Tibial nerve (tissue), 4 donors: ENCODE measurements at regions not wholly inside any gene's neighbourhood (a gene's known extent, or its start where the extent isn't known, plus 50 kb on each side); places are given as distances from the start of the nearest gene placed in this dataset.

Experiments used
- DNase-seq, 2 donors: peaks; one replicate each; pipeline ENCODE4 v3.0.0-alpha.2; 2019; ENCODE audit warnings: low spot score in 2 of 2
- H3K27ac ChIP-seq, 4 donors: fragments of 200-600 bp; sonication (generic) in 3 of 4; one replicate each; pipeline ENCODE4 v1.5.1; 2017 to 2019; ENCODE audit warnings: mild to moderate bottlenecking in 1 of 4
- H3K27me3 ChIP-seq, 2 donors: fragments of 200-600 bp; sonication (generic) in 1 of 2; one replicate each; pipeline versions ENCODE4 v1.5.1 to v1.6.0; 2017 to 2019
- H3K36me3 ChIP-seq, 3 donors: fragments of 200-600 bp; sonication (generic); one replicate each; pipeline ENCODE4 v1.5.1; 2018 to 2019
- H3K4me1 ChIP-seq, 4 donors: fragments of 200-600 bp; sonication (generic) in 3 of 4; one replicate each; pipeline ENCODE4 v1.5.1; 2017 to 2019
- H3K4me3 ChIP-seq, 4 donors: fragments of 200-600 bp; sonication (generic) in 3 of 4; one replicate each; pipeline ENCODE4 v1.5.1; 2017 to 2019; ENCODE audit warnings: mild to moderate bottlenecking in 1 of 4, moderate library complexity in 1 of 4
- H3K9me3 ChIP-seq, 4 donors: fragments of 200-600 bp; sonication (generic) in 3 of 4; one replicate each; pipeline ENCODE4 v1.5.1; 2017 to 2019
- CTCF ChIP-seq, 5 experiments: fragments of 200-600 bp in 3 of 5; fragments of 450-650 bp in 2 of 5; sonication (generic) in 3 of 5; IDR thresholded peaks; one replicate each; pipeline ENCODE4 v1.5.1; 2016 to 2019; ENCODE audit warnings: antibody characterized with exemption in 5 of 5, mild to moderate bottlenecking in 3 of 5, moderate library complexity in 2 of 5
- EP300 ChIP-seq, 2 donors: sonication (generic); formaldehyde crosslinking; IDR thresholded peaks; one replicate each; pipeline ENCODE4 v1.6.1; 2017; ENCODE audit warnings: antibody characterized with exemption in 2 of 2, mild to moderate bottlenecking in 1 of 2
- POLR2A ChIP-seq, 2 donors: fragments of 450-650 bp; IDR thresholded peaks; one replicate each; pipeline ENCODE4 v1.6.1; 2017; ENCODE audit warnings: antibody characterized with exemption in 2 of 2, mild to moderate bottlenecking in 2 of 2, moderate library complexity in 2 of 2
- WGBS, 2 donors: methylation state at CpG; one replicate each; pipeline ENCODE4 v1.1.5; 2018; 5-methylcytosine and 5-hydroxymethylcytosine counted together

- Histone ChIP-seq H3K27ac (no peak overlapping the region), H3K4me1 (no peaks in the 10 kb centered on the region), H3K27me3 (peaks cover 0 to 50% of the 10 kb centered on the region in 2 donors), H3K9me3 (no peaks in the 10 kb centered on the region), H3K36me3 (no peaks in the 10 kb centered on the region), H3K4me3 (no peak overlapping the region)
- DNase-seq, result no peak
- TF ChIP-seq CTCF (IDR thresholded peaks at IDR 0.05), result no peak
- TF ChIP-seq EP300 (IDR thresholded peaks at IDR 0.05), result no peak
- TF ChIP-seq POLR2A (IDR thresholded peaks at IDR 0.05), result no peak
- 32 to 38% methylated on average over 12 of the region's 13 CpGs for WGBS, 2 donors
Observed at GRCh38 chr1:2856066-2856390, 54.5 kb upstream of the TTC34 start.

DNA sequence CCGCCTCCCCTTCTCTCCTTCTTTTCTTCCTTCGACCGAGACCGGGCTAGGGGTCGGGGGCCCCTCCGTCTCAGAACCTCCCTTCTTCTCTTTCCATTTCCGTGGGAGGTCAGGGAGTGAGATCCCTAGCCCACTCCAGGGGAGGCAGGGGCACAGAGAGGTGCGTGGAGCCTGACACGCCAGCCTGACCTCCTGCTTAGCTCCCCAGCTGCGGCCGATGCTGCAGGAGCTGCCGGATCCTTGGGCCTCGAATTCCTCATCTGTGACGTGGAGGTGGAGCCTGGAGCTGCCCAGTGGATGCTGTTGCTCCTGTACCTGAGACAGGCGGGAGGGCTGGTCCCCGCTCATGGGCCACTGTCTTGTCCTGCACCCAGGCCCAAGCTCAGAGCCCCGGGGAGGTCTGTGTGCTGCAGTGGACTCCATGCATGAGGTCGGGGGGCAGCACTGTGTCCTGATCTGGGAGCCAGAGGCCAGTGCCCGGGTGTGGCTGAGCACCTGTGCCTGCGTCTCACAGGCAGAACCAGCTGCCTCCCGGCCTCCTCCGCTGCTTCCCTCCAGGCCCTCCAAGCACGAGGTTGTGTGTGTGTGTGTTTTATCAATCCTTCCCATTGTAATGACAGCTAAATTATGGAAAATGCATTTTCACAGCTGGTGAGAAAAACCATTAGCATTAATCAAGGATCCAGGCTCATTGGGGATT lies 55.3 kb upstream of the TTC34 start:
- 64 to 69% methylated on average over 21 to 22 of the region's 23 CpGs for WGBS, 2 donors
- TF ChIP-seq EP300 (IDR thresholded peaks at IDR 0.05) (no peak), CTCF (IDR thresholded peaks at IDR 0.05) (no peak), POLR2A (IDR thresholded peaks at IDR 0.05) (no peak)
- Histone ChIP-seq H3K27me3 (peaks cover 0 to 56% of the 10 kb centered on the region in 2 donors), H3K4me3 (no peak overlapping the region), H3K36me3 (no peaks in the 10 kb centered on the region), H3K27ac (no peak overlapping the region), H3K4me1 (no peaks in the 10 kb centered on the region), H3K9me3 (no peaks in the 10 kb centered on the region)
- DNase-seq, result no peak

GRCh38 chr1:2857521-2857920 lies 56.0 kb upstream of the TTC34 start:
- no peak for DNase-seq
- Histone ChIP-seq H3K27ac (no peak overlapping the region), H3K27me3 (peaks cover 0 to 59% of the 10 kb centered on the region in 2 donors), H3K36me3 (no peaks in the 10 kb centered on the region), H3K4me1 (no peaks in the 10 kb centered on the region), H3K4me3 (no peak overlapping the region), H3K9me3 (no peaks in the 10 kb centered on the region)
- 79 to 88% methylated on average over 8 to 13 of the region's 15 CpGs for WGBS, 2 donors
- TF ChIP-seq EP300 (IDR thresholded peaks at IDR 0.05), result no peak
- no peak for TF ChIP-seq POLR2A (IDR thresholded peaks at IDR 0.05)
- no peak for TF ChIP-seq CTCF (IDR thresholded peaks at IDR 0.05)

GRCh38 chr1:2858676-2859075 lies 57.2 kb upstream of the TTC34 start:
- H3K4me3 ChIP-seq, result no peak overlapping the region
- no peak overlapping the region for H3K27ac ChIP-seq
- no peak for DNase-seq
- TF ChIP-seq POLR2A (IDR thresholded peaks at IDR 0.05) (no peak), CTCF (IDR thresholded peaks at IDR 0.05) (no peak)
- WGBS, 2 donors, result 94 to 98% methylated on average over 12 of the region's 12 CpGs
- no peaks in the 10 kb centered on the region for H3K36me3 ChIP-seq
- peaks cover 0 to 68% of the 10 kb centered on the region in 2 donors for H3K27me3 ChIP-seq
- no peaks in the 10 kb centered on the region for H3K9me3 ChIP-seq
- no peaks in the 10 kb centered on the region for H3K4me1 ChIP-seq

GRCh38 chr1:2859219-2859880 lies 57.9 kb upstream of the TTC34 start:
- H3K27me3 ChIP-seq, result peaks cover 0 to 68% of the 10 kb centered on the region in 2 donors
- no peak overlapping the region for H3K4me3 ChIP-seq
- no peak for DNase-seq
- 80 to 85% methylated on average over 5 of the region's 5 CpGs for WGBS, 2 donors
- no peaks in the 10 kb centered on the region for H3K4me1 ChIP-seq
- TF ChIP-seq POLR2A (IDR thresholded peaks at IDR 0.05) (no peak), CTCF (IDR thresholded peaks at IDR 0.05) (no peak), EP300 (IDR thresholded peaks at IDR 0.05) (no peak)
- H3K36me3 ChIP-seq, result no peaks in the 10 kb centered on the region
- H3K27ac ChIP-seq, result no peak overlapping the region
- no peaks in the 10 kb centered on the region for H3K9me3 ChIP-seq
